BE2C (cell line): ENCODE measurements at regions not wholly inside any gene's neighbourhood (a gene's known extent, or its start where the extent isn't known, plus 50 kb on each side); places are given as distances from the start of the nearest gene placed in this dataset.

Experiments used
- DNase-seq: peaks from one replicate; pipeline ENCODE4 v3.0.0-alpha.2; 2020
- H3K27me3 ChIP-seq: fragments of 250-450 bp; sonication (Bioruptor Pico); 2 replicates; pipeline ENCODE4 v1.5.1; 2020; ENCODE audit warnings: mild to moderate bottlenecking
- H3K36me3 ChIP-seq: fragments of 250-450 bp; sonication (Bioruptor Pico); 2 replicates; pipeline ENCODE4 v1.5.1; 2020; ENCODE audit warnings: mild to moderate bottlenecking
- H3K4me1 ChIP-seq: fragments of 250-450 bp; sonication (Bioruptor Pico); 2 replicates; pipeline ENCODE4 v1.5.1; 2020
- H3K4me3 ChIP-seq: 2 replicates; pipeline ENCODE4 v1.5.1; 2011; ENCODE audit warnings: low read depth, low read length
- H3K9me3 ChIP-seq: fragments of 250-450 bp; sonication (Bioruptor Pico); 2 replicates; pipeline ENCODE4 v1.5.1; 2020
- TF ChIP-seq, protein P1 (sequence below): IDR thresholded peaks from 2 replicates; pipeline ENCODE4 v1.5.1; 2012; ENCODE audit warnings: mild to moderate bottlenecking, low read depth, low read length

DNA sequence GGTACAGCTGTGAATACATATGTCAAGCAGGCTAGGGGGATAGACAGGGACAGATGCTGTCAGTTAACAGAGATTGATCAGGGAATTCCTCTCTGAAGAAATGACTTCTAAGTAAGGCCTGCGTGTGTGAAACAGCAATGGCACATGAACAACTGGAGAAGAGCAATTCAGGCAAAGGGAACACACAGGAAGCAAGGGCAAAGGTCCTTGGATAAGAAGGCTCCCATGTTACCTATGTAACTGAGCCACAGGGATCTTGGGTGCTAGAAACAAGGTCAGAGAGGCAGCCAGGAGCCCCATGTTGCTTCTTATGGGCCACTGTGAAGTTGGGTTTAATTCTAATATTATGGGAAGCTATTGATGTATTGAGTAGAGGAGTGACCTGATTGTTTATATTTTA lies 373.7 kb upstream of the ACVR2A start:
- no peaks in the 10 kb centered on the region for H3K9me3 ChIP-seq
- TF ChIP-seq, protein P1, sequence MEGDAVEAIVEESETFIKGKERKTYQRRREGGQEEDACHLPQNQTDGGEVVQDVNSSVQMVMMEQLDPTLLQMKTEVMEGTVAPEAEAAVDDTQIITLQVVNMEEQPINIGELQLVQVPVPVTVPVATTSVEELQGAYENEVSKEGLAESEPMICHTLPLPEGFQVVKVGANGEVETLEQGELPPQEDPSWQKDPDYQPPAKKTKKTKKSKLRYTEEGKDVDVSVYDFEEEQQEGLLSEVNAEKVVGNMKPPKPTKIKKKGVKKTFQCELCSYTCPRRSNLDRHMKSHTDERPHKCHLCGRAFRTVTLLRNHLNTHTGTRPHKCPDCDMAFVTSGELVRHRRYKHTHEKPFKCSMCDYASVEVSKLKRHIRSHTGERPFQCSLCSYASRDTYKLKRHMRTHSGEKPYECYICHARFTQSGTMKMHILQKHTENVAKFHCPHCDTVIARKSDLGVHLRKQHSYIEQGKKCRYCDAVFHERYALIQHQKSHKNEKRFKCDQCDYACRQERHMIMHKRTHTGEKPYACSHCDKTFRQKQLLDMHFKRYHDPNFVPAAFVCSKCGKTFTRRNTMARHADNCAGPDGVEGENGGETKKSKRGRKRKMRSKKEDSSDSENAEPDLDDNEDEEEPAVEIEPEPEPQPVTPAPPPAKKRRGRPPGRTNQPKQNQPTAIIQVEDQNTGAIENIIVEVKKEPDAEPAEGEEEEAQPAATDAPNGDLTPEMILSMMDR, result no peak

DNA sequence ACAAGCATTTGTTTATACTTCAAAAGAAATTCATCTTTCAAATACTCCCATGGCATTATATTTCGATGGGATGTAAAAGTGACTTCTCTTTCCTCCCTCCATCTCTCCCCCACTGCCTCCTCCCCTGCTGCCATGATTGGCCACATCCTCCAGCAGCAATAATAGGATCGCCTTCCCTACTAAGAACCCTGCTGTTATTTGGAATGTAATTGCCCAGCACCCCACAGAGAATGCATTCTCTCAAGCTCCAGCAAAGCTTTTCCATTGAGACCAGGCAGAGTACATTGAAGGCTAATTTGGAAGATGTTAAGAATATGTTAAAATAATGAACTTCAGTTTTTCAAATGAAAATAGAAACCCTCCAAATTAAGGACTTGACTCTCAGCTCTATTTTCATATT lies 375.4 kb upstream of the ACVR2A start:
- H3K4me1 ChIP-seq, result no peaks in the 10 kb centered on the region
- H3K4me3 ChIP-seq, result no peak overlapping the region
- H3K27me3 ChIP-seq, result no peaks in the 10 kb centered on the region
- no peaks in the 10 kb centered on the region for H3K36me3 ChIP-seq
- TF ChIP-seq, protein P1, result no peak
- no peaks in the 10 kb centered on the region for H3K9me3 ChIP-seq
- DNase-seq, result no peak

More for the DNA sequence above, 373.7 kb upstream of the ACVR2A start:
- H3K4me1 ChIP-seq, result no peaks in the 10 kb centered on the region
- H3K27me3 ChIP-seq, result no peaks in the 10 kb centered on the region
- H3K4me3 ChIP-seq, result no peak overlapping the region
- H3K36me3 ChIP-seq, result no peaks in the 10 kb centered on the region
- no peak for DNase-seq

DNA sequence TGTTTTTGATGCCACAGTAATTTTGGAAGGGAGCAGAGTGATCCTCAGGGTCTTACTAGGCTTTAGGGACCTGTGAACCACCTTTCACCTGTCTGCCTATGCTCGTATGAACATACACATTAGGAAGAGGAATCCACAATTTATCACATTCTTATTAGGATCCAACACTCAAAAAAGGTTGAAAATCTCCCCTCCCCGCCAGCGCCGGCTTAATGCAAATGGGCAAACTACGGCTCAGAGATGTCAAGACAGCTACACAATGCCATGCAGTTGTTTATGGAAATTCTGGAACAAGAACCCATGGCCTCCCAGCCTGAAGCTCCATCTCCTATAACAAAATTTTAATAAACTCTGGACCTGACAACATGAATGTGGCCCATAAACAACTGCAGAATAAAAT lies 375.9 kb upstream of the ACVR2A start:
- no peaks in the 10 kb centered on the region for H3K9me3 ChIP-seq
- no peaks in the 10 kb centered on the region for H3K27me3 ChIP-seq

DNA sequence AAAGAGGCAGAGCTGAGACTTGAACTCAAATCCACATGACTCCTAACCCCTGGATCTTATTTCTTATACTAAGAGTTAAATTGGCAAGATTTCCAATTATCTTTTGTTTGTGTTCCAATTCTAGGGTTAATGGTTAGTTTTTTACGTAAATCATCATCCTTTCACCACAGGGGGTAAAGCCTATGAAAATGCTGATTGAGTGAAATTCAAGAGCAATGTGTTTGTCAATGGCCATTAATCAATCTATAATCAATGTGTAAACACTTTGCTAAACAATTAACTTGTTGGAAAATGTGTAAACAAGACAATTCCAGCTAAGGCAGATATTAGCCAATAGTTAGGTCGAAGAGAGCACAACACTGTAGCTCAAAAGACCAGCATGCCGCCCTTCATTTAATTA lies 376.5 kb upstream of the ACVR2A start:
- TF ChIP-seq, protein P1, result no peak
- no peak overlapping the region for H3K4me3 ChIP-seq
- no peaks in the 10 kb centered on the region for H3K9me3 ChIP-seq
- H3K27me3 ChIP-seq, result no peaks in the 10 kb centered on the region
- H3K36me3 ChIP-seq, result no peaks in the 10 kb centered on the region
- DNase-seq, result no peak
- H3K4me1 ChIP-seq, result no peaks in the 10 kb centered on the region

More for the DNA sequence above, 375.9 kb upstream of the ACVR2A start:
- Histone ChIP-seq H3K36me3 (no peaks in the 10 kb centered on the region), H3K4me1 (no peaks in the 10 kb centered on the region), H3K4me3 (no peak overlapping the region)
- TF ChIP-seq, protein P1, result no peak
- DNase-seq, result no peak

DNA sequence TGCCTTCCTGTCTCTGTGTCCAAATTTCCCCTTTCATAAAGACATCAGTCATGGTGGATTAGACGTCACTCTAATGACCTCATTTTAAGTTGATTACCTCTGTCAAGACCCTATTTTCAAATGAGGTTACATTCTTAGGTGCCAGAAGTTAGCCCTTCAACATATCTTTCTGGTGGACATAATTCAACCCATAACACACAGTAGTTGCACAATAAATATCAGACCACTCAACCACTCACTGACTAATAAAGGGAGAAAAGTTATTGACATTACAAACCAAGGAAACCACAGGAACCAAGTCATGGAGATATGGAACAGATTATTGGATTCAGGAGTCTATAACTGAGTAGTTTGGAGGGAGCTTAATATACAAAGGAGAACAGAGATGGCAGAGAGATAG lies 377.4 kb upstream of the ACVR2A start:
- H3K4me3 ChIP-seq, result no peak overlapping the region
- no peaks in the 10 kb centered on the region for H3K27me3 ChIP-seq
- H3K4me1 ChIP-seq, result no peaks in the 10 kb centered on the region
- H3K36me3 ChIP-seq, result no peaks in the 10 kb centered on the region
- H3K9me3 ChIP-seq, result no peaks in the 10 kb centered on the region
- no peak for DNase-seq
- TF ChIP-seq, protein P1, result no peak

DNA sequence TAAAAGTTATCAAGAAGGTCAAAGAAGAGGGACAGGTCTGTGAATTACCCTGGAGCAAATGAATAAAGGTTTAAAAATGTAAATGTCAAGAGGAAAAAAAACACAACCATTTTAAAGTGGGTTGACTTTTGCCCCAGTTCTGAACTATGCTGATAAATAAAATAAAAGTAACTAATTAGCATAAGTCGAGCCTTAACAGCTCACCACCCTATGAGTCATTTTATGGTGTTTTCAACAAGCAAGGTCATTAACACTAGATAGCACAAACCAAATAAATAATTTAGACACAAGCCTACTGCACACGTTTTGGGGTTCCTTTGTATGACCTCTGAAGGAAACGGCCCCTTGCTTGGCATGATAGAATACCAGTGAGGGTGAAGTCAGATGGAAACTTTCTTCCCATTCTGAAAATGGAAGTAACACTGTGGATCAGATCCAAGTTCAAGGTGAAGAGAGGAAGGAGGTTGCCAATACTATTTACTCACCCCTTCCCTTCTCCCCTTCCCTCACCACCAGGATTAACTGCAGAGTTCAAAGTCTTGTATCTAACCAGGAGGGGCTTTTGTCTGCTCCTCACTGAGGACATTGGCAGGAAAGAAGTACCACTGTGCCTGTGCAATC lies 380.0 kb upstream of the ACVR2A start:
- H3K4me3 ChIP-seq, result no peak overlapping the region
- TF ChIP-seq, protein P1, result no peak
- no peaks in the 10 kb centered on the region for H3K4me1 ChIP-seq
- no peaks in the 10 kb centered on the region for H3K27me3 ChIP-seq
- no peaks in the 10 kb centered on the region for H3K36me3 ChIP-seq
- no peaks in the 10 kb centered on the region for H3K9me3 ChIP-seq
- no peak for DNase-seq
